Ovary (tissue), 3 donors: ENCODE measurements at regions not wholly inside any gene's neighbourhood (a gene's known extent, or its start where the extent isn't known, plus 50 kb on each side); places are given as distances from the start of the nearest gene placed in this dataset.
"Not testable (repeated sequence)": the region's sequence is repeated elsewhere in the genome, so short reads cannot be mapped to it uniquely, and the experiment has no call there.

Experiments
- EP300 ChIP-seq: sonication (generic); formaldehyde crosslinking; IDR thresholded peaks from one replicate; pipeline ENCODE4 v1.6.1; 2017; ENCODE audit warnings: antibody characterized with exemption
- POLR2A ChIP-seq: fragments of 450-650 bp; IDR thresholded peaks from one replicate; pipeline ENCODE4 v1.6.1; 2017; ENCODE audit warnings: antibody characterized with exemption, mild to moderate bottlenecking, moderate library complexity
- TF ChIP-seq, protein P1 (sequence below), 3 donors: fragments of 450-650 bp in 2 of 3; fragments of 200-600 bp in 1 of 3; IDR thresholded peaks; one replicate each; pipeline versions ENCODE4 v1.5.1 to v1.8.0; 2016 to 2022; ENCODE audit warnings: antibody characterized with exemption in 3 of 3, mild to moderate bottlenecking in 1 of 3
- donor health status: DM: no; HTN: no; CAD: no.

DNA sequence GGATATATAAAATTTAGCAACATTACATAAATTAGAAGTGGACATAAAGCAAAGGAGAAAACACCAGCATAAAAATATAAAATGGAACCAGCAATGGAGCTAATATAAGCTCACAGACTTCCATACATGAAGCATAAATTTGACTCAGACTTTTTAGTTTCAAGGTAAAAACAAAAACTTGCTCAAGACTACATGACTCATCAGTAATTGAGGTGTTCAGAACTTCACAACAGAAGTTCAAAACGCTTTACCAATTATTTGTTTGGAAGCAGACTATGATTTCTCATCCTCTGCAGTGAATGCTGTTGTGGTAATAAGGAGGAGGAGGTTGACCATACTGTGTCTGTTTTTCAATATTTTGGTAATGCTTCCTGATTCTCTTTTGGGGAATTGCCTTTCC is 192.0 kb upstream of the MEIS1 start:
- not testable (repeated sequence) for TF ChIP-seq EP300, POLR2A
- TF ChIP-seq, protein P1, sequence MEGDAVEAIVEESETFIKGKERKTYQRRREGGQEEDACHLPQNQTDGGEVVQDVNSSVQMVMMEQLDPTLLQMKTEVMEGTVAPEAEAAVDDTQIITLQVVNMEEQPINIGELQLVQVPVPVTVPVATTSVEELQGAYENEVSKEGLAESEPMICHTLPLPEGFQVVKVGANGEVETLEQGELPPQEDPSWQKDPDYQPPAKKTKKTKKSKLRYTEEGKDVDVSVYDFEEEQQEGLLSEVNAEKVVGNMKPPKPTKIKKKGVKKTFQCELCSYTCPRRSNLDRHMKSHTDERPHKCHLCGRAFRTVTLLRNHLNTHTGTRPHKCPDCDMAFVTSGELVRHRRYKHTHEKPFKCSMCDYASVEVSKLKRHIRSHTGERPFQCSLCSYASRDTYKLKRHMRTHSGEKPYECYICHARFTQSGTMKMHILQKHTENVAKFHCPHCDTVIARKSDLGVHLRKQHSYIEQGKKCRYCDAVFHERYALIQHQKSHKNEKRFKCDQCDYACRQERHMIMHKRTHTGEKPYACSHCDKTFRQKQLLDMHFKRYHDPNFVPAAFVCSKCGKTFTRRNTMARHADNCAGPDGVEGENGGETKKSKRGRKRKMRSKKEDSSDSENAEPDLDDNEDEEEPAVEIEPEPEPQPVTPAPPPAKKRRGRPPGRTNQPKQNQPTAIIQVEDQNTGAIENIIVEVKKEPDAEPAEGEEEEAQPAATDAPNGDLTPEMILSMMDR (IDR thresholded peaks at IDR 0.05), result not testable (repeated sequence)
